RKO (cell line): ENCODE measurements at regions not wholly inside any gene's neighbourhood (a gene's known extent, or its start where the extent isn't known, plus 50 kb on each side); places are given as distances from the start of the nearest gene placed in this dataset.

ENCODE experiments used
- DNase-seq: peaks from one replicate; pipeline ENCODE4 v3.0.0-alpha.2; 2016; ENCODE audit warnings: low spot score

- no peak for DNase-seq
Observed at GRCh38 chr1:189868021-189868420, 609.6 kb downstream of the BRINP3 start.

DNA sequence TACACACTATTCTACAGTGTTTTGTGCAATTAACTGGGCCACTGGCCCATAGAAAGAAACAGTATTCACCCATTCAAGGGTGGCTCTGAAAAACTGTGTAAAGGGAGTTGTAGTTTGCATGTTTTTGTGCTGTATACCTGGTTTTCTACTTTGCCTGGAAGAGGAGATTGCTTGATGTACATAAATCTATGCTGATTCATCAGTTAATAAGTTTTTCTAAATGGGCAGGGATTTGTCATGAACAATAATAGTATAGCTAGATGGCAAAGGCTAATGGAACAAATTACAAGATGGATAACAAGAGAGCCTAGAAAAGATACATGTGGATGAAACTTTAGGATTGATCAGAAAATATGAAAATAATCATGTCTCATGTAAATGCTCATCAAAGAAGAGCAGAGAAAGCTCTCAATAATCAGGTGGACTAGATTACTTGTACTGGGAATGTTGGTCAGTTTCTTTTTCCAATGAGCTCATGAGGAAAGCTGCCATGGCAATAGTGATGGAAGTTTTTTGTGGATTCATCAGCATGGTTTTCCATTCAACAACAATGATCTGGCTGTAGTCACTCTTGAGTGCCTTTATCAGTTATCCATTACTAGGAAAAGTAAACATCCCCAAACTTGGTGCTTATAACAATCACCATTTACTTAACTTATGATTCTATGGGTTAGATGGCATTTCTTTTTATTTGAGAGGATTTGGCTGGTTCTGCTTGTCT, 602.8 kb downstream of the BRINP3 start:
- DNase-seq: no peak

GRCh38 chr1:189880135-189880534, 597.5 kb downstream of the BRINP3 start:
- DNase-seq: no peak

DNA sequence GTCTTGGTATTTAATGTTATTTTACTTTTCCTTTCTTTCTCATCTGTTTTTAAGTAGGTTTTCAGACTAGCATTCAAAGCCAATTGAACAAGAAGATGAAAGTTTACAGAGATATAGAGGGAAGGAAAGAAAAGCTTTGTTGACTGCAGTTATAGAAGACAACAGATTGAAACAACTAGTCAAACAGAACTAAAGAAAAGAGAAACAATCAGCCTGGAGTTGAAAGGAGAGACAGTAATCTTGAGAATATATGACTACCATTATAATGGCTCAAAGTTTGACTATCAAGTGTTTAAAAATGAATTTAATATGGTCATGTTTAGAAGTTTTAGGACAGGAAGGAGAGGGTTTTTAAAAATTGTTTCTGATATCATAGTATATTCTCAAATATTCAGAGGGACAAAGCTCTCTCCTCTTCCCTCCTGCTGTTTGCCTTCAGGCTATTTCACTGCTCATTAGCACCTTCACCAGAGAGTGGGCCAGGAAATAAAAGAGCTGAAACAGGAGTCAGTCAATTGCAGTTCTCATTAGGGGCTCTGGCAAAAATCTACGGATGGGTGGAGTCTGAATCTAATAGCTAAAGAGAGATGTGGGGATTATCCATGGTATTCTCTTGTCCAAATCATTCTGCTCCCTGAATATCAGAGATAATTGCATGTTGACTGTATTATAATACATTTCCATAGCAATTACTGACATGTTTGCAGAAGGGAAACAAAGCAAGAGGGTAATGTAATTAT, 577.8 kb downstream of the BRINP3 start:
- no peak for DNase-seq

DNA sequence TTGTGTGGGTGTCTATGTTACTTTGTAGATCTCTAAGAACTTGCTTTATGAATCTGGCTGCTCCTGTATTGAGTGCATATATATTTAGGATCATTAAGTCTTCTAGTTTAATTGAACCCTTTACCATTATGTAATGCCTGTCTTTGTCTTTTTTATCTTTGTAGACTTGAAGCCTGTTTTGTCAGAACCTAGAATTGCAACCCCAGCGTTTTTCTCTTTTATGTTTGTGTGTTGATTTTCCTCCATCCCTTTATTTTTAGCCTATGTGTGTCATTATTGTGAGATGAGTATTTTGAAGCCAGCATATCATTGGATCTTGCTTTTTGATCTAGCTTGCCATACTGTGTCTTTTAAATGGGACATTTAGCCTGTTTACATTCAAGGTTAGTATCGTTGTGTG, 573.2 kb downstream of the BRINP3 start:
- DNase-seq: no peak

DNA sequence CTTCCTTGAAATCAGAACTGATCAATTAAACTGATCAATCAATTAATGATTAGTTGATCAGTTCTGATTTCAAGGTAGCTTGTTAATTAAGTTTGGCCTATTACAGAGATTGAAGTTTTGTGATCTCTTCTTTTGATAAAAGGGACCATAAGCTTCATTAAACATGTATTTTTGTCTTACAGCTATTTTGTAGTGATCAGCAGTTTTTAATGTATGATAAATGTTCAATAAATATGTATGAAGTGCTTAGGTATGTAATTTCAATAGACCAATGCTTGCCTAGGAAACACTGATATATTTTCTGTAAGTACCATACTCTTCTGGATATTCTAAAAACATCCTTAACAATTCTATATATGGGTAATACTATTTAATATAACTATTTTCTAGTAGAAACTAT, 569.6 kb downstream of the BRINP3 start:
- no peak for DNase-seq

- no peak for DNase-seq
Observed at GRCh38 chr1:189921613-189922012, 556.1 kb downstream of the BRINP3 start.

GRCh38 chr1:189927641-189928040, 550.0 kb downstream of the BRINP3 start:
- DNase-seq: no peak

- DNase-seq: no peak
Observed at GRCh38 chr1:189929501-189930099, 548.1 kb downstream of the BRINP3 start.

GRCh38 chr1:189936861-189937260, 540.8 kb downstream of the BRINP3 start:
- DNase-seq: no peak

GRCh38 chr1:189939967-189940366, 537.7 kb downstream of the BRINP3 start:
- DNase-seq: peak; percentile 37

DNA sequence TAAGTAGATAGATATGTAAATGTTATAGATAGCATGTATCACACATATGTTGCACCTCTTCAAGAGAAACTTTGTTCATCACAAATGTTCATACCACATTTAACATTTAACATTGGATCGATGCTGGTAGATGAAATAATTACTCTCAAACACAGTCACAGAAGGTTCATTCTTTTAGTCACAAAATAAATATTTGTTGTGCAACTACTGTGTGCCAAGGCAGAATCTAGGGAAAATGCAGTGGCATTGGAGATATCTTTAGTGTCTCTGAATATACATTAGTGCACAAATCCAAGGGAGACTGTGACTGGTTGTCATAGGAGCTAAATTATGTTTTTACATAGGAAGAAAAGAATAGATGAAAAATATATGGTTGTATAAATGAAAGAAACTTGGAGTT, 535.7 kb downstream of the BRINP3 start:
- no peak for DNase-seq

DNA sequence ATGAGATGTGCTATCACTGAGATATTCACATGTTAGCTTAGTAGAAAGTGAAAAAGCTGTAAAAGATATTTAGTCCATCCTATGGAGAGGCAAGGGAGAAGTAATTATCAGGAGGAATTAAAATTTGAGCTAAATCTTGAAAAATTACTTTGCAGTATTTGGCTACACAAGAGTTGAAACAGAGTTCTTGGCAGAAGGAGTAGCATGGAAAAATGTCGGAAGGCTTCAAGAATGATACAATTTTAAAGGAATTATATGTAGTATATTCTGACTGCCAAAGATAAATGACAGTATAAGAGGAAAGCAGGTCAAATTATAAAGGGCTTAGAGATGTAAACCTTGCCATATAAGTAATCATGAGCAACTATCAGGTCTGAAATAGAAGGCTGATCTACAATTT, 518.9 kb downstream of the BRINP3 start:
- DNase-seq: no peak

DNA sequence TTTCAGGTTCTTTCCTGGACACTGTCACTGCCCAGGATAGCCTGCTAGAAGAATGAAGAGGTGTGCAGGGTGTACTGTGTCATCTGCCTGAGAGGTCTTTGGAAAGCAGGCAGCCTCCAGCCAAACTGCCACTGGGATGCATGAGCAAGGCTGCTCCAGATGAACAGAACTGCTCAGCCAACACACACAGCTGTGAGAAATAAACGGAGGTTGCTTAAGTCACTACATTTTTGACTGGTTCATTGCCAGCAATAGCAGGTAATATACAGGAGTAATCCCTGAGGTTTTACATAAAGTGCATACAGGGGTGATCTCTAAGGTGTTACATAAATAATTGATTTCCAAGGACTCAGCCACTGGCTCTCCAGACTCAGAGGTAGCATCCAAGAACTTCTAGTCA, 516.9 kb downstream of the BRINP3 start:
- no peak for DNase-seq

DNA sequence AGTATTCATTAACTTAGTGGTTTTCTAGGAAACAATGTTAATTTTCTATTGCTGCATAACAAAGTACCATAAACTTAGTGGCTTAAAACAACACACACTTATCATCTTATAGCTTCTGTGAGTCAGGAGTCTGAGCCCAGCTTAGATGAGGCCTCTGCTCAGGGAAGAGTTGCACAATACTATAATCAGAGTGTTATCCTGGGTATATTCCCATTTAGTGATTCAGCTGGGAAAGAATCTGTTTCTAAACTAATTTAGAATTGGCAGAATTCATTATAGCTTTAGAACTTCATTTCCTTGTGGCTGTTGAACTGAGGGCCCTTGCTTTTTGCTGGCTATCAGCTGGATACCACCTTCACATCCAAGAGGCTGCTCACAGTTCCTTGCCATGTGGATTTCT, 515.5 kb downstream of the BRINP3 start:
- peak; percentile 24 for DNase-seq

GRCh38 chr1:189970331-189971230, 507.1 kb downstream of the BRINP3 start:
- DNase-seq: no peak

DNA sequence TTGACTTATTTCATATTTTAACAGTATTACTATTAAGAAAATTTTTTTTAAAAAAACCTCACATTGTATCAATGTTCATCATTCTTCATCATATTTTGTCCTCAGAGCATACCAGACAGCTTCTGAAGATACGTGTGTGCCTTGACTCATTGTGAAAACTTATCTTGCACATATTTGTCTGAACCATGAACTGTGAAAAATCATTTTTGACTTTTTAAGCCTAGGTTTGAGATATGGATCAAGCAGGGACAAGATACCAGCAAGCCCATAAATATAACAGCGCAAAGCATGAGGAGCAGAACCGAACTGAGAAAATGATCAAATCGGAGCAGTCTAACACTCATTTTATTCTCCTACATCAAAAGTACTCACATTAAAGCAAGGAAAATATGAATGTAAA, 506.0 kb downstream of the BRINP3 start:
- DNase-seq: no peak

DNA sequence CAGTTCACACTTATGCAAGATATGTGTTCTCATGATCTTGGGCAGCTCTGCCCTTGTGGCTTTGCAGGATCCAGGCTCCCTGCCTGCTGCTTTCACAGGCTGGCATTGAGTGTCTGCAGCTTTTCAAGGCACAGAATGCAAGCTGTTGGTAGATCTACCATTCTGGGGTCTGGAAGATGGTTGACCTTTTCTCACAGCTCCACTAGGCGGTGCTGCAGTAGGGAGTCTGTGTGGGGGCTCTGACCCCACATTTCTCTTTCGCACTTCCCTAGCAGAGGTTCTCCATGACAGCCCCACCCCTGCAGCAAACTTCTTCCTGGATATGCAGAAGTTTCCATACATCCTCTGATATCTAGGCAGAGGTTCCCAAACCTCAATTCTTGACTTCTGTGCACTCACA, 500.5 kb downstream of the BRINP3 start:
- DNase-seq: no peak

DNA sequence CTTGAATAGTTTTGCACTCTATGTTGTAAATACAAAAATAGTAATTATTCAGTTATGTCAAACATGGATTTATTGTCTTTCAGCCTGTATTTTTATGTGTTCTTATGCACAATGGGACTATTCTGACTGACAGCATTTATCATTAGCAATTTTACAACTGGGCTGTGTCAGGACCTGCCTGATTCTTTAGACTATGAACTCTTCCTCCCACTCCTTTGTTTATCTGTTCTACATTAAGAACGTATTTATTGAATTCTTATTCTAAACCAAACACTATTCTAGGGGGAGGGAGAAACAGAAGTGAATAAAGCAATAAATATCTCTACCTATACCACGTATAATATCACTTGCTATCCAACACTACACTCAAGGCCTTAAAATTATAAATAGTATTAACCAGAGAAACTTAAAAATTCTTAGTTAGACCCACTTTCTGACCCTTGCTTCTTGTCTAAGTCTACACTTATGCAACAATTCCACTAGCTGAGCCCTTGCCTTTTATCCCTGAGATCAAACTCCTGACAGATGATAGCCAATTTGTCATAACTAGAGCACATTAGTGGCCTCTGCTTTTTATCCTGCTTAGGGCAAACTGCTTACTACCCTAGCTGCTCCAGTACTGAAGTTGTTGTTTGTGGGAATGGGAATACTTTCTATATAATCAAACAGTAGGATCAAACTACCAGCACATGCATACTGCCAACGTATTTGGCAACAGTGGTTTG, 494.3 kb downstream of the BRINP3 start:
- no peak for DNase-seq

GRCh38 chr1:189986516-189986915, 491.1 kb downstream of the BRINP3 start:
- no peak for DNase-seq

GRCh38 chr1:189987509-189987908, 490.2 kb downstream of the BRINP3 start:
- DNase-seq: no peak

GRCh38 chr1:189992856-189993255, 484.8 kb downstream of the BRINP3 start:
- DNase-seq: no peak
